HG03097 (cell line): ENCODE measurements at regions not wholly inside any gene's neighbourhood (a gene's known extent, or its start where the extent isn't known, plus 50 kb on each side); places are given as distances from the start of the nearest gene placed in this dataset.
"Not testable (repeated sequence)": the region's sequence is repeated elsewhere in the genome, so short reads cannot be mapped to it uniquely, and the experiment has no call there.

Experiments used
- ATAC-seq: cut with Tn5 transposase; IDR thresholded peaks from one replicate; pipeline ENCODE4 v1.9.1; 2021; ENCODE audit not compliant: unreplicated experiment, low FRiP score

- no peak for ATAC-seq
Measured at GRCh38 chr10:3662775-3663174, 122.2 kb downstream of the KLF6 start.

GRCh38 chr10:3661271-3661670 is 123.7 kb downstream of the KLF6 start:
- no peak for ATAC-seq

GRCh38 chr10:3660753-3661152 is 124.3 kb downstream of the KLF6 start:
- no peak for ATAC-seq

GRCh38 chr10:3659203-3659917 is 125.6 kb downstream of the KLF6 start:
- ATAC-seq = no peak

- ATAC-seq = no peak
Measured at GRCh38 chr10:3658766-3659165, 126.2 kb downstream of the KLF6 start.

GRCh38 chr10:3656214-3656613 is 128.8 kb downstream of the KLF6 start:
- ATAC-seq = no peak

- no peak for ATAC-seq
Measured at GRCh38 chr10:3655528-3655927, 129.5 kb downstream of the KLF6 start.

- no peak for ATAC-seq
Measured at GRCh38 chr10:3654980-3655379, 130.0 kb downstream of the KLF6 start.

- ATAC-seq = no peak
Measured at GRCh38 chr10:3654496-3654895, 130.5 kb downstream of the KLF6 start.

- not testable (repeated sequence) for ATAC-seq
Measured at GRCh38 chr10:3653303-3653702, 131.7 kb downstream of the KLF6 start.

GRCh38 chr10:3652886-3653285 is 132.1 kb downstream of the KLF6 start:
- ATAC-seq = no peak

GRCh38 chr10:3651969-3652653 is 132.9 kb downstream of the KLF6 start:
- no peak for ATAC-seq

- no peak for ATAC-seq
Measured at GRCh38 chr10:3648576-3648975, 136.4 kb downstream of the KLF6 start.

GRCh38 chr10:3648170-3648569 is 136.8 kb downstream of the KLF6 start:
- no peak for ATAC-seq

GRCh38 chr10:3647074-3647473 is 137.9 kb downstream of the KLF6 start:
- no peak for ATAC-seq

GRCh38 chr10:3645406-3645805 is 139.6 kb downstream of the KLF6 start:
- ATAC-seq = no peak

- no peak for ATAC-seq
Measured at GRCh38 chr10:3640816-3641215, 144.2 kb downstream of the KLF6 start.

- no peak for ATAC-seq
Measured at GRCh38 chr10:3639546-3639945, 145.5 kb downstream of the KLF6 start.

- ATAC-seq = no peak
Measured at GRCh38 chr10:3636356-3637181, 148.4 kb downstream of the KLF6 start.

- ATAC-seq = no peak
Measured at GRCh38 chr10:3635697-3636096, 149.3 kb downstream of the KLF6 start.

- ATAC-seq = no peak
Measured at GRCh38 chr10:3635211-3635671, 149.8 kb downstream of the KLF6 start.
